ENCODE measurements at regions not wholly inside any gene's neighbourhood (a gene's known extent, or its start where the extent isn't known, plus 50 kb on each side); places are given as distances from the start of the nearest gene placed in this dataset.

DNA sequence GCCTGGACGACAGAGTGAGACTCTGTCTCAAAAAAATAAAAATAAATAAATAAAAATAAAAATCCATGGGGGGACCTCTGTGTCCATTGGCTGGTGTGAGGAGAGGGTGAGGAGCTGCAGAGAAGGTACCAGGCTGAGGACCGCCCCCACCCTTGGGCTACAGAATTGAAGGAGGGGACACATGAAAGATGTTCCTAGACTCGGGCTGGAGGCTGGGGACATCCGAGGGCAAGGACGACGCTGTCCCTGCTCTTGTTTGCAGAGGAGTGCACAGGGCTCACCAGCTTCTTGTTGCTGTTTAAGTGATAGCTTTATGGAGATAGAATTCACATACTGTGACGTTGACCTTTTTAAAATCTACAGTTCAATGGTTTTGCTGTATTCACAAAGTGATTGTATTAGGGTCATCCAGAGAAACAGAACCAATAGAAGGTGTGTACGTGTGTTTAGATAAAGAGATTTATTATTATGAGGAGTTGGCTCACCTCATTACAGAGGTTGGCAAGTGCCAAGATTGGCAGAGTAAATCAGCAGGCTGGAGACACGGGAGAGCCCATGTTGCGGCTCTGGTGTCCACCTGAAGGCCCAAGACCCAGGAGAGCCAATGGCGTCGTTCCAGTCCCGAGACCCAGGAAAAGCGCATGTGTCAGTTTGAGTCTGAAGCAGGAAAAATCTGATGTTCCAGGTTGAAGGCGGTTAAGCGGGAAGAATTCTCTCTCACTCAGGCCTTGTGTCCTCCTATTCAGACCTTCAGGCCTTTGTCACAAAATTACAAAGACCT lies 320.7 kb downstream of the SEC14L1 start:
- no peak overlapping the region for H3K27ac ChIP-seq
- TF ChIP-seq ZFX (IDR thresholded peaks at IDR 0.05; ENCODE audit: borderline replicate concordance): no peak
- TF ChIP-seq, protein P1, sequence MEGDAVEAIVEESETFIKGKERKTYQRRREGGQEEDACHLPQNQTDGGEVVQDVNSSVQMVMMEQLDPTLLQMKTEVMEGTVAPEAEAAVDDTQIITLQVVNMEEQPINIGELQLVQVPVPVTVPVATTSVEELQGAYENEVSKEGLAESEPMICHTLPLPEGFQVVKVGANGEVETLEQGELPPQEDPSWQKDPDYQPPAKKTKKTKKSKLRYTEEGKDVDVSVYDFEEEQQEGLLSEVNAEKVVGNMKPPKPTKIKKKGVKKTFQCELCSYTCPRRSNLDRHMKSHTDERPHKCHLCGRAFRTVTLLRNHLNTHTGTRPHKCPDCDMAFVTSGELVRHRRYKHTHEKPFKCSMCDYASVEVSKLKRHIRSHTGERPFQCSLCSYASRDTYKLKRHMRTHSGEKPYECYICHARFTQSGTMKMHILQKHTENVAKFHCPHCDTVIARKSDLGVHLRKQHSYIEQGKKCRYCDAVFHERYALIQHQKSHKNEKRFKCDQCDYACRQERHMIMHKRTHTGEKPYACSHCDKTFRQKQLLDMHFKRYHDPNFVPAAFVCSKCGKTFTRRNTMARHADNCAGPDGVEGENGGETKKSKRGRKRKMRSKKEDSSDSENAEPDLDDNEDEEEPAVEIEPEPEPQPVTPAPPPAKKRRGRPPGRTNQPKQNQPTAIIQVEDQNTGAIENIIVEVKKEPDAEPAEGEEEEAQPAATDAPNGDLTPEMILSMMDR (IDR thresholded peaks at IDR 0.05): no peak

DNA sequence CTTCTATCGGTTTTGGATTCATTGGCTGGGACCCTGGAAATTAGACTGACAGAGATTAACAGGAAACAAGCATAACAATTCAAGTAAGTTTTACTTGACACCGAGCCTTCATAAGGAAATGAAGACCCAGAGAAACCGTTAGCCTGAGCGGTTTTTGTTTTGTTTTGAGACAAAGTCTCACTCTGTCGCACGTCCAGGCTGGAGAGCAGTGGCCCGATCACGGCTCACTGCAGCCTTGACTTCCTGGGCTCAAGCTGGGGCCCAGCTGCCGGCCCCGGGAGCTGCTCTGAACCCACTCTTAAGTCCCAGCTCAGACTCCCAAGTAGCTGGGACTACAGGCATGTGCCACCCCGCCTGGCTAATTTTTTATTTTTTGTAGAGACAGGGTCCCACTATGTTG lies 321.3 kb downstream of the SEC14L1 start:
- no peak overlapping the region for H3K27ac ChIP-seq
- no peak for TF ChIP-seq ZFX (IDR thresholded peaks at IDR 0.05; ENCODE audit: borderline replicate concordance)
- TF ChIP-seq, protein P1 (IDR thresholded peaks at IDR 0.05): no peak

DNA sequence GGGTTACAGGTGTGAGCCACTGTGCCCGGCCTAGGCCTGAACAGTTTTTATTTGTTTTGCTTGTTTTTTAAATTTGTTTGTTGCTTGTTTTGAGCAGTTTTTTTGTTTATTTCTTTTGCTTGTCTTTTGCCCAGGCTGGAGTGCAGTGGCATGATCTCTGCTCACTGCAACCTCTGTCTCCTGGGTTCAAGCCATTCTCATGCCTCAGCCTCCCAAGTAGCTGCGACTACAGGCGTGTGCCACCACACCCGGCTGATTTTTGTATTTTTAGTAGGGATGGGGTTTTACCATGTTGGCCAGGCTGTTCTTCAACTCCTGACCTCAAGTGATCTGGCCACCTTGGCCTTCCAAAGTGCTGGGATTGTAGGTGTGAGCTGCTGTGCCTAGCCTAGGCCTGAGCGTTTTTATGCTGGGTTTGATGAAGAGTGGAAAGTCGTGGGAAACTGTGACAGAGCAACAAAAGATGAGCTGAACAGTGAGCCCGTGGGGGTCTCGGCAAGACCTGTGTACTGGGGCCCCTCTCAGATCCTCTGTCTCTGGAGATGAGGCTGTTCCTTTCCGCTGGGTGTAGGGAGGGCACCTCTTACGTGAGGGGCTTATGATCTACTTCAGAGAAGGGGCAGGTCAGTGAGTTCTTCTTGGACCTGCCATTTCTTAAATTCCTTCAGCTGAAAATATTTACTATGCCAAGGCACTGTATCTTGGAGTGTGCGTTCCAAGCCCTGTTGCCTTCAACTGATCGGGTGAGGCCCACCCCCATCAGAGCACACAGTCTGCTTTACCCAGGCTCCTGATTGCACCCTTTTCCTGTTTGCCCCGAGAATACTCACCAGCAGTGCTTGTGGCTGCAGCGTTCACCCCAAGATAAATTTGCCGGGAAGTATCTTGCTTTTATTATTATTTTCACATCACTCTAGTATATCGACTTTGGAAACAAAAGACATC lies 322.1 kb downstream of the SEC14L1 start:
- TF ChIP-seq, protein P1 (IDR thresholded peaks at IDR 0.05): no peak
- no peak for TF ChIP-seq ZFX (IDR thresholded peaks at IDR 0.05; ENCODE audit: borderline replicate concordance)
- H3K27ac ChIP-seq: no peak overlapping the region

DNA sequence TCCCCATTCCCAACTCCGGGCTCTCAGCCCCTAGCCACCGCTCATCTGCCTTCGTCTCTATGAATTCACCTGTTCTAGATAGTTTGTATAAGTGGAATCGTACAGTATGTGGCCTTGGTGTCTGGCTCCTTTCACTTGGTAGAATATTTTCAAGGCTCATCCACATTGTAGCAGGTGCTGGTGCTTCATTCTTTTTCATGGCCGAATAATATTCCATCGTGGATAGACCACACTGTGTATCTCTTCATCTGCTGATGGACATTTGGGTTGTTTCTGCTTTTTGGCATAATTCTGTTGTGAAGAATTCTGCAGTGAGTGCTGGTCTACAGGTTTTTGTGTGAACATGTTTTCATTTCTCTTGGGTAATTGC lies 324.2 kb downstream of the SEC14L1 start:
- no peak overlapping the region for H3K27ac ChIP-seq
- no peak for TF ChIP-seq ZFX (IDR thresholded peaks at IDR 0.05; ENCODE audit: borderline replicate concordance)
- TF ChIP-seq, protein P1 (IDR thresholded peaks at IDR 0.05): no peak

DNA sequence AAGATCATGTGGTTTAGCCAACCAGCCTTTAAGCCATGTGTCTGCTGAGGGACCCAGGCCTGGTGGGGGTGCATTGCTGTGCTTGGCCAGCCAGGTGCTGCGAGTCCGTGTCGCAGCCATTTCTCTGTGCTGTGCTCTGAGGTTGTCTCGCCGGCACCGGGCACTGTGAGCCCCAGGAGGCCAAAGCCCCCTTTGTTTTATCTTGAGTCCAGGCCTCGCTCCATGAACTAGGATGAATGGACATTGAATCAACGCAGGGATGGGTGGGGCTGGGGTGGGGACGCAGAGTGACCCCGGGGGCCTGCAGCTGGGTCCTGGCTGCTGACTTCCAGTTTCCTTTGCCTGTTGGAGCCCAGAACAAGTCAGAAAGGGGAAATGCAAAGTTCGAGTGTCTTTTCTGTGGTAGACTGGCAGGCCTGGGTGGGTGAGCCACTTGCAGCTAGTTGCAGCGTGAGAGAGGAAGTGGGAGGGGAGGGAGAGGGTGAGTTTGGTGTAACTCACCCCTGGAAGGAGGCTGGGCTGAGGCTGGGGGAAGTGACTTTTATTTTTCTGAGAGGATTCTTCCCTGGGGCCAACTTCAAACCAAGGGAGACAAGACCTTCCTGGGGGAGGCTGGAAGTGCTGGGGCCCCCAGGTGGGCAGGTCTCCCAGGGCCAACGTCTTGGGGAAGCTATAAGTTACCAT lies 324.7 kb downstream of the SEC14L1 start:
- H3K27ac ChIP-seq: no peak overlapping the region
- TF ChIP-seq, protein P1 (IDR thresholded peaks at IDR 0.05): no peak
- TF ChIP-seq ZFX (IDR thresholded peaks at IDR 0.05; ENCODE audit: borderline replicate concordance): no peak

DNA sequence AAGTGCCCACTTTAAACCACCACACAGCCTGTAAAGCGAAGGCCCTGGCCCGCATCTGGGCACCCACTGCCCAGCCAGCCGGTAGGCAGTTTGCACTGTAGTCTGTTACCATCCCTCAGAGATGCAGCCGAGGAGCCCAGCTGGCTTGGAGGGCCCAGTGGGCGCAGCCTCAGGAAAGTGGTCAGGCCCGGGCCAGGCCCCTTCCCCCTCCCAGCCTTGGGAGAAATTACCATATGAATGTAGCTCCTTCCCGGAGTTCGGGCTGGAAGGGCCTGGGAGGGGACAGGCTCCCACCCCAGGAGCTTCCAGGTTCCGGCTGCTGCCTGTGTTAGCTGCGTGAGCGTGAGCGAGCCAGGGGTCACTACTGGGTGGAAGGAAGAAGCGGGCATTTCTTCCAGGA lies 325.4 kb downstream of the SEC14L1 start:
- TF ChIP-seq, protein P1 (IDR thresholded peaks at IDR 0.05): no peak
- no peak for TF ChIP-seq ZFX (IDR thresholded peaks at IDR 0.05; ENCODE audit: borderline replicate concordance)
- no peak overlapping the region for H3K27ac ChIP-seq

Data from 22Rv1 (cell line).